Esophagus squamous epithelium (tissue), 4 donors: ENCODE measurements at regions not wholly inside any gene's neighbourhood (a gene's known extent, or its start where the extent isn't known, plus 50 kb on each side); places are given as distances from the start of the nearest gene placed in this dataset.

Source experiments
- CTCF ChIP-seq, 6 experiments: fragments of 450-650 bp in 4 of 6; fragments of 200-600 bp in 2 of 6; sonication (generic) in 2 of 6; IDR thresholded peaks; one replicate each; pipeline ENCODE4 v1.5.1; 2016 to 2019; ENCODE audit warnings: antibody characterized with exemption in 6 of 6, mild to moderate bottlenecking in 4 of 6, moderate library complexity in 4 of 6
- POLR2A ChIP-seq, 4 donors: fragments of 450-650 bp; IDR thresholded peaks; one replicate each; pipeline ENCODE4 v1.6.1; 2017; ENCODE audit warnings: antibody characterized with exemption in 4 of 4, mild to moderate bottlenecking in 4 of 4, moderate library complexity in 3 of 4

- no peak for TF ChIP-seq CTCF (IDR thresholded peaks at IDR 0.05)
- TF ChIP-seq POLR2A (IDR thresholded peaks at IDR 0.05) = no peak
These were observed 179.1 kb upstream of the GPRIN3 start for GRCh38 chr4:89486673-89487072.
